GM12873 (cell line): ENCODE measurements at regions not wholly inside any gene's neighbourhood (a gene's known extent, or its start where the extent isn't known, plus 50 kb on each side); places are given as distances from the start of the nearest gene placed in this dataset.

Experiments
- TF ChIP-seq, protein P1 (sequence below): IDR thresholded peaks from 2 replicates; pipeline ENCODE4 v1.5.1; 2012; ENCODE audit warnings: low read depth, mild to moderate bottlenecking, moderate library complexity, low read length, control low read depth; ENCODE audit not compliant: insufficient read depth; ENCODE audit errors: missing control alignments

DNA sequence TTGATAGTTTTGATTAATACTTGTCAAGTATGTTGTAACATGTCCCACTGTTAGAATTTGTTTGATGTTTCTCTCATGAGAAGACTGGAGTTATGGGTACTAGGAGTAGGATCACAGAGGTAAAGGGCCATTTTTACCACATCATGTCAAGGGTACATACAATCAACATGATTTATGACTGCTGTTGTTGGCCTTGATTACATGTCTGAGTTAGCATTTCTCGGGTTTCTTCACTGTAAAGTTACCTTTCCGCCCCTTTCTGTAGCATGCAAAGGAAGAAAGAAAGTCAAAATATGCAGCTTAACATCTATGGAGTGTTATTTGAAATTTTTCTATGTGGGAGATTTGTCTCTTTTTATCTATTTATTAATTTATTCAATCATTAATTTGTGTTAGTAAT is 1456.4 kb downstream of the SUCLG1 start:
- TF ChIP-seq, protein P1, sequence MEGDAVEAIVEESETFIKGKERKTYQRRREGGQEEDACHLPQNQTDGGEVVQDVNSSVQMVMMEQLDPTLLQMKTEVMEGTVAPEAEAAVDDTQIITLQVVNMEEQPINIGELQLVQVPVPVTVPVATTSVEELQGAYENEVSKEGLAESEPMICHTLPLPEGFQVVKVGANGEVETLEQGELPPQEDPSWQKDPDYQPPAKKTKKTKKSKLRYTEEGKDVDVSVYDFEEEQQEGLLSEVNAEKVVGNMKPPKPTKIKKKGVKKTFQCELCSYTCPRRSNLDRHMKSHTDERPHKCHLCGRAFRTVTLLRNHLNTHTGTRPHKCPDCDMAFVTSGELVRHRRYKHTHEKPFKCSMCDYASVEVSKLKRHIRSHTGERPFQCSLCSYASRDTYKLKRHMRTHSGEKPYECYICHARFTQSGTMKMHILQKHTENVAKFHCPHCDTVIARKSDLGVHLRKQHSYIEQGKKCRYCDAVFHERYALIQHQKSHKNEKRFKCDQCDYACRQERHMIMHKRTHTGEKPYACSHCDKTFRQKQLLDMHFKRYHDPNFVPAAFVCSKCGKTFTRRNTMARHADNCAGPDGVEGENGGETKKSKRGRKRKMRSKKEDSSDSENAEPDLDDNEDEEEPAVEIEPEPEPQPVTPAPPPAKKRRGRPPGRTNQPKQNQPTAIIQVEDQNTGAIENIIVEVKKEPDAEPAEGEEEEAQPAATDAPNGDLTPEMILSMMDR, result no peak

DNA sequence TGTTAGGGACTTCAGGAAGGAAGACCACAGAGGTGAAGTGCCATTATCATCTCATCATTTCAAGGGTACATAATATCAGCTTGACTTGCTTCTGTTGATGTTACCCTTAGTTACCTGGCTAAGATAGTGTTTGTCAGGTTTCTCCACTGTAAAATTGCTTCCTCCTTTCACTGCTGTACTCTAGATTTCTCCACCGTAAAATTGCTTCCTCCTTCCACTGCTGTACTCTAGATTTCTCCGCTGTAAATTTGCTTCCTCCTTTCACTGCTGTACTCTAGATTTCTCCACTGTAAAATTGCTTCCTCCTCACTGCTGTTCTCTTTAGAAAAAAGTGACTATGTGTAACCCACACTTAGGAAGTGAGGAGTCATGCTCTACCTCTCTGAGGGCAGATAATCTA is 1460.3 kb downstream of the SUCLG1 start:
- TF ChIP-seq, protein P1, result no peak

DNA sequence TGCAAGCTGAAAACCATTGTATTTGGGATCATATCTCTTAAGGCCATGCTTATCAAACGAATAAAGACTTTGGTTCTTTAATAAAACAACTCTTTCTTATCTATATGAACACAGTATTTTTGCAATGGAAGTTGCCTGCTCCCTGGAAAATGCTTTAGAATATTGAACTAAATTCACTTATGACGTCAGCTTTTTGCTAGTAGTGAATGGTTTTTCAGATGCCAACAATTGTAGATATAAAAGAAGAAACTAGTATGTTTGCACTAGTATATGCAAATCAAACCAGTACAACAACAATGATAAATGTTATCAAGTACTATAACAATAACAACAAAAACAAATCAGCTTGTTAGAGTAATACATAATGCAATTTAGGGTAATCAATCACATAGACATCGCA is 1462.9 kb downstream of the SUCLG1 start:
- TF ChIP-seq, protein P1, result no peak

DNA sequence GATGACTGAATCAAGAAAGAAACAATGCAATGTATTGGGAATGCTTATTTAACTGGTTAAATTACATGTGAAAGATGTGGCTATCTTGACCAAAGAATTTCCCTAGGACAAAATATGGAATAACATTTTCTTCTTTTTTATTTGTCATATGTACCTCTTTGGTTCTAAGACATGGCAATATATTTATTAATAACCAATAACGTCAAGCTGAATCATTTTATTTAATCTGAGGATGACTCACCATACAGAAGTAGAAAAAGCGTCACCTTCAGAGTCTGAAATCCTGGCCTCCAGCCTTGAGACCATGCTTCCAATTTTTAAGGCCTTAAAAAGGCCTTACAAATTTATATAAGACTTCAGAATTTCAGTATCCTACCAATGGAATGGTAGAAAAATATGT is 1464.9 kb downstream of the SUCLG1 start:
- TF ChIP-seq, protein P1, result no peak

DNA sequence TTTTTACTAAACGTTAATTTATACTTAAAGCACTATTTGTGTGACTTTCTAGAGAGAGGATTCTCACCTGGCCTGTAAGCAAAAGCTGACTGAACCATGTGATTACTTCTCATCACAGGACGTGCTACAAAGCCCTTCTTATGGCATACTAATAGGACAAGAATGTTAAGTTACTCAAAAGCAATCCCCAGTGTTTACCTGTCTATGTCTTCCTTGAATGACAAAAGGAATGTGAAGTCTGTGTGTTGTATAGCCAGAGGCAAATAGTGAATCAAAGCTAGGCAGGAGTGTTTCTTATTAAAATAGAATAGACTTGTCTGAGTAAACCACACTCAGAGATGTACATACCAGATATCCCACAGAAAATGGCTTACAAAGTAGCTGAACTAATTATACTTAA is 1465.5 kb downstream of the SUCLG1 start:
- TF ChIP-seq, protein P1, result no peak

DNA sequence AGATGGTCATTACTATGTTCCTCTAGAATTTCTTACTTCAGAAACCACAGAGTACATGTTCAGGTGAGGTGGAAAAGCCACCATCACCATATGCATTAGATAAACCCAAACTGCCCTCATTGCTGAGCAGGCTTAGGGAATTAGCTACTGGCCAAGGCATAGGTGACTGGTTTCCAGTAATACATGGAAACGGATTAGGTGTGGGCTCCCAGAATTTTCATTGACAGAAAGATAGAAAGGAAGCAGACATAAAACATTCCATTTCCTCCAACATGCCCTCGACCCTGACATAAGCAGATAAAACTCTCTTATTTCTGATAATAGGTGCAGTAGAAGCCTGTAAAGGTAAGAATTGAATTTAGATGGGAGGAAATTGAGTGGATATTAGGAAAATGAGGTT is 1466.1 kb downstream of the SUCLG1 start:
- TF ChIP-seq, protein P1, result no peak

DNA sequence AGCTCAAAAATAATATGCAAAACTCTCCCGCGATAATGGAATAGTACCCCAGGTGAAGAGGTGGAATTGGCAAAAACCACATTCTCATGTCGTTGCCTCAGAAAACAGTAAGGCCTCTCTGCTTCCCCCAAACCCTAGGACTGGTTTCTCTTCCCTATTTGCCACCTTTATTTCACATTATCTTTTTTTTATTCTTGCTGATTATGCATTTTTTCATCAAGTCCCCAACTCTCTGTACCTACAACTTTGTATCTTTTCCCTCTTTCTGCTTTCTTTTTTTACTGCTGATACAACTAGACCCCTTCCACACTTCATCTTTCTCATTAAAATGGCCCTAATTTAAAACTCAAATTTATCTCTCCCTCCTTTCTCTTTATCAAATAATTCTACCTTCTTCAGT is 1472.2 kb downstream of the SUCLG1 start:
- TF ChIP-seq, protein P1, result no peak
